NCI-H524 (cell line): ENCODE measurements at regions not wholly inside any gene's neighbourhood (a gene's known extent, or its start where the extent isn't known, plus 50 kb on each side); places are given as distances from the start of the nearest gene placed in this dataset.
"Not testable (repeated sequence)": the region's sequence is repeated elsewhere in the genome, so short reads cannot be mapped to it uniquely, and the experiment has no call there.

Experiments used
- DNase-seq, 2 experiments: peaks; one replicate each; lab custom pipeline; 2025; lab: John Stamatoyannopoulos, UW

DNA sequence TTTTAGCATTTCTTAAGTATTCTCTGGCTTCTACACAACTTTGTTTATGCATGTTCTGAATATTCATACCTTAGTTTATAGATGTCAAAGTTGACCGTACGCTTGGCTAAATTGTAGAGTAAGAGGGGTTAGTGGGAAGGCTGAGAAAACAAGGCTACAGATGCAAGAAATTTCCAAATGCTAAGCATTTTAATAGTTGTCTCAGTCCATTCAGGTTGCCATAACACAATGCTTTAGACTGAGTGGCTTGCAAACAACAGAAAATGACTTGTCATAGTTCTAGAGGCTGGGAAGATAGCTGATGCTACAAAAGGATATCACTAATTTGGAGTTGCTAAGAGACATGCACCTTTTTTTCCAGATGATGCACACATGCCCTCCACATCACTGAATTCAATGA is 53.0 kb upstream of the C1QTNF3 start:
- DNase-seq, result not testable (repeated sequence)

DNA sequence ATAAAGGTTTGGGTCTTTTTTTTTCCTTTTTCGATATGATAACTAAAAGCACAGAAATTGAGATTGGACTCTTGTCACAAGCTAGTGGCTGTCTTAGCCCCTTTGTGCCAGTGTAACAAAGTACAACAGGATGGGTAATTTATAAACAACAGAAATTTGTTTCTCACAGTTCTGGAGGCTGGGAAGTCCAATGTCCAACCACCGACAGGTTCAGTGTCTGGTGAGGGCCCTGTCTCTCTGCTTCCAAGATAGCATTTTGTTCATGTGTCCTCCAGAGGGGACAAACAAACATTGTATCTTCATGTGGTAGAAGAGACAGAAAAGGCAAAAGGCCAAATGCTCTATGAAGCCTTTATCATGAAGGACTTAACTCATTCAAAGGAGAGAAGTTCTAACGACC is 56.9 kb upstream of the C1QTNF3 start:
- not testable (repeated sequence) for DNase-seq

DNA sequence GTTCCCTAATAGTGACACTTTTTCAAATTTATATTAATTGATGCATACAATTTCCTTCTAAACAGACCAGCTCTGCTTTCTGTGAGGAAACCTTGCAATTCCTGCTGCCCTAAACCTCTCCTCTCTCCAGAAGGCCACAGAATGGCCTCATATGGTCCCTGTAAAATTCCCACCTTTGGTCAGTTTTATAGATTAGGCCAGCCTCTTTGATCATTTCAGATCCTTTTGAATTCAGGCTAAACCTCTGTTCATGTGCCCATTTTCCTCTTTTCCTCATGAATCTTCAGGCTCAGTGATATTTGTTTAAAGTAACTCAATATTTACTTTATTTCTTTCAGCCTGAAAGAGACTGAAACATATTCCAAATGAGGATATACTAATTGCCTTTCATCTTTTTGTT is 58.6 kb upstream of the C1QTNF3 start:
- not testable (repeated sequence) for DNase-seq

DNA sequence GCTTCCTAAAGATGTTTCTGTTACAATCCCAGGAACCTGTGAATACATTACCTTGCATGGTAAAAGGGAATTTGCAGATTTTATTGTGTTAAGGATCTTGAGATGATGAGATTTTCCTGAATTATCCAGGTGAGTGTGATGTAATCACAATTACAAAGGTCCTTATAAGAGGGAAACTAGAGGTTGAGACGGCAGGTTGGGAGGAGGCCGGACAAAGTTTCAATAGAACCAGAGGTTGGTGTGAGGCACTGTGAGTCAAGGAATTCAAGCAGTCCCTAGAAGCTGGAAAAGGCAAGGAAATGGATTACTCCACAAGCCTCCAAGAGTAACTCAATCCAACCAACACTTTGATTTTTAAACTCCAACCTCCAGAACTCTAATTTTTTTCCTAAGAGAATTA is 65.9 kb upstream of the C1QTNF3 start:
- not testable (repeated sequence) for DNase-seq

DNA sequence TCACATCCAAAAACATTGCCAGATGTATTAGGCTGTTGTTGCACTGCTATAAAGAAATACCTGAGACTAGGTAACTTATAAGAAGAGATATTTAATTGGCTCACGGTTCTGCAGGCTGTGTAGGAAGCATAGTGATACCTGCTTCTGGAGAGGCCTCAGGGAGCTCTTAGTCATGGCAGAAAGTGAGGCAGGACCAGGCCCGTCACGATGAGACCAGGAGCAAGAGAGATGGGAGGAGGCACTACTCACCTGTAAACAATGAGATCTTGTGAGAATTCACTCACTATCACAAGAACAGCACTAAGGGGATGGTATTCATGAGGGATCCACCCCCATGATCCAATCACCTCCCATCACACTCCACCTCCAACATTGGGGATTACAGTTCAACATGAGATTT is 81.3 kb upstream of the C1QTNF3 start:
- DNase-seq, result not testable (repeated sequence)

DNA sequence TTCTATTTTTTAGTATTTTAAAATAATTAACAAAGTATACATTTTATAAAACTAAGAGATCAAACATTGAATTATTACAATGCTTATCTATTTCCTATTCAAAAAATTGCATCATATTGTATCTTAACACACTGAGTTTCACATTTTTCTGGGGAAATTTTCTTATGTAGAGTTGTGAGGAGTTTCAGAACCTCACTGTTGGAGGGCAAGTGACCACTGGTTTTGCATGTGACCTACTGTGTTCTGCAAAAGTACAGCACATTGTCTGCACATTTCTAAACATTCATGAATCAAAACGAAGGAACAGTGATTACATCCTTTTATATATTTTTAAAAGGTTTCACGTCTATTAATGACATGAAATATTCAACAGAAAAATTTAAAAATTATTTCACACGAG is 82.3 kb upstream of the C1QTNF3 start:
- not testable (repeated sequence) for DNase-seq

DNA sequence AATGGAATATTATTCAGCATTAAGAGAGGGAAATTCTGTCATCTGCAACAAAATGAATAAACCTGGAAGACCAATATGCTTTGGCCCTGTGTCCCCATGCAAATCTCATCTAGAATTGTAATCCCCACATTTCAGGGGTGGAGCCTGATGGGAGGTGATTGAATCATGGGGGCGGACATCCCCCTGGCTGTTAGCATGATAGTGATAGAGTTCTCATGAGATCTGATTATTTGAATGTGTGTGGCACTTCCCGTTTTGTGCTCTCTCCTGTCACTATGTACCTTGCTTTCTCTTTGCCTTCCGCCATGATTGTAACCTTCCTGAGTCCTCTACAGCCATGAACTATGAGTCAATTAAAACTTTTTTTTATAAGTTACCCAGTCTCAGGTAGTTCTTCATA is 83.7 kb upstream of the C1QTNF3 start:
- not testable (repeated sequence) for DNase-seq

DNA sequence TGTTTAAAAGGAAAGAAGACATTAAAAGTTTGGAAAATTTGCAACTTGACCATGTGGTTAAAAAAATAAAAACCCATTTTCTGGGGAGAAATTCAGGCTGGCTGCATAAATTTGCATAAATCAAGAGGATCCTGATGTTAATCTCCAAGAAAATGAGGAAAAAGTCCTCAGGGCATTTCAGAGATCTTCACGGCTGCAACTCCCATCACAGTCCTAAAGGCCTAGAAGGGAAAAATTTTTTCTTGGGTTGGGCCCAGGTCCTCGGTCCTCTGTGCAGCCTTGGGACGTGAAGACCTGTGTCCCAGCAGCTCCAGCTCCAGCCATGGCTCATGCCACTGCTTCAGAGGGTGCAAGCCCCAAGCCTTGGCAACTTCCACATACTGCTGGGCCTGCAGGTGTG is 84.8 kb upstream of the C1QTNF3 start:
- DNase-seq, result not testable (repeated sequence)

DNA sequence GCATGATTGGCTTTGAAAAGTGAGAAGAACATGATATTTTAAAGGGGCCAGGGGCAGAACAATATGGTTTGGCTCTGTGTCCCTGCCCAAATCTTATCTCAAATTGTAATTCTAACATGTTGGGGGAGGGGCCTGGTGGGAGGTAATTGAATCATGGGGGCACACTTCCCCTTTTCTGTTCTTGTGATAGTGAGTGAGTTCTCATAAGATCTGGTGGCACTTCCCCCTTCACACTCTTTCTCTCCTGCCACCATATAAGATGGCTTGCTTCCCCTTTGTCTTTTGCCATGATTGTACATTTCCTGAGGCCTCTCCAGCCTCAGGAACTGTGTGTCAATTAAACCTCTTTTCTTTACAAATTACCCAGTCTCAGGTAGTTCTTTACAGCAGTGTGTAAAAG is 85.9 kb upstream of the C1QTNF3 start:
- not testable (repeated sequence) for DNase-seq

DNA sequence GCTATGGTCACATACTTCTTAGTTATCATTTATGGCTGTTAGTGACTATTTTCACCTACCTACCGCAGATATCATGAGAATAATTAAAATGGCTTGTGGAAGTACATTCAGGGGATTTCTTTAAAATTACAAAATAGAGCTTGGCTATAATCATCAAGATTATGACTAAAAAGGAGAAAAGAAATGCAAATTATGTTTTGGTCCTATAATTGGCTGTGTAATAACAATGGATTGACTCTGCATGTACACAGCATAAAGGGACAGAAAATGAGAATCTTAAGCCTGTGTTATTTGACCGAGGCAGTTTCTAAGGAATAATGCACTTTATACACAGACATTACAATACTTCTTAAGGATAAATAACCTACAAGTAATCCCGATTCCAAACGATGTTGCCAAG is 112.0 kb upstream of the C1QTNF3 start:
- DNase-seq, result not testable (repeated sequence)

DNA sequence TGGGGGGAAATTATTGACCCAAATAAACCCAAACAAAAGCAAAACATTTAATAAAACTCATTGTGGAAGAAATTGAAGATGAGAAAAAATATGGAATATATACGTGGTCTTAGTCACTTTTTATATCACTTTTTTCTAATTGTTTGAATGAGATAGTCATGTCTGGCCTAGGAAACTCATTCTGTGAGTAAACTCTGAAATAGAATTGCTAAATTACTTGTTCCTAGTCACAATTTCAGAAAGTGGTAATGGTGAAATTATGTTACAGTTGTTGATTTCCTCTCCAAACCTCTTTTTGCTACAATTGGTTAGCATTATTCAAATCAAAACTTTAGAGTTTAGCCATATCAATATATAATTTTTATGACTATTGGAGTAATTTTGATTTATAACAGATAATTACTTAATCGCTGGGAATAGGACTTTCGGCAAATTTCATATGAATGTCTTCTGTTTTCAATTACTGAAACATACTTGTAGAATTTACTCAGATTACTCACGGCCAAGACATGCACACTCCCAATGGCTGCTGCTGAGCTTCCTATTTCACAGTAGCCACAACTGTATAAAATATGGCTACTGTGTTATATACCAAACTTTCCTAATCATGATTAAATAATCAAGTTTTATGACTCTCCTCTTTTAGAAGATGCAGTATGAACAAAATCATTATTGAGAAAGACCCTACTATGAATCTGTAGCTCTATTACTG is 113.8 kb upstream of the C1QTNF3 start:
- not testable (repeated sequence) for DNase-seq

DNA sequence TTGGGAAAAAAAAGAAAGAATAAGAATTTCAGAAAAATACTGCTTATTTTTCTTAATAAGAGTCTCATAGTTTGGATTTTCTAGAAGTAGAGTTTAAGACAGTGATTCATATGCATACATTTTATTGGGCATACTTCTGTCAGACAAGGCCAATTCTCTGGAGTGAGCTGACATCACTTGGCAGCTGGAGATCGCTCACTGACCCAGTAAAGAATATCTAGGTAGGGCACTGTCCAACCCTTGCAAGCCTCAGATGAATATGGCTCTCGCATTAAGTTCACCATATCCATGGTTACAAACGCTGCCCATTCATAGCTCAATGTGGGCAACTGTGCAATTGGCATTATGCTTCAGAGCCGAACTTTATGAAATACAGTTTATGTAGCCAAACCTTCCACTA is 117.9 kb upstream of the C1QTNF3 start:
- not testable (repeated sequence) for DNase-seq

DNA sequence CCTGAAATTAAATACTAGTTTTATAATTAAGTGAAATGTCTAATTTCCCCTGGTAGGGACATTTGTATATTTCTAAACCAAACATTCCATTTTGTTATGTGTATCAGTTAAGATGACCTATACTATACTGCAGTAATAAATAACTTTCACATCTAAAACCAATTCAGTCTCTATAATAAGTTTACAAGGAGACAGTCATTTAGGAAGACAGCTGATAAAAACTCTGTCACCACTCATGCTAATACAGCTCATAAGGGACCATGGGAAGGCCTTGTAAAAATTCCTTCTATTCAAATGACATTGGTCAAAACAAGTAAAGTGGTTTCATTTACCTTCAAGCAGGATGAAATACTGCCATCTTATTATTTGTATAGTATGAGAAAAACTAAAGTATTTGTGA is 128.4 kb upstream of the C1QTNF3 start:
- DNase-seq, result not testable (repeated sequence)

DNA sequence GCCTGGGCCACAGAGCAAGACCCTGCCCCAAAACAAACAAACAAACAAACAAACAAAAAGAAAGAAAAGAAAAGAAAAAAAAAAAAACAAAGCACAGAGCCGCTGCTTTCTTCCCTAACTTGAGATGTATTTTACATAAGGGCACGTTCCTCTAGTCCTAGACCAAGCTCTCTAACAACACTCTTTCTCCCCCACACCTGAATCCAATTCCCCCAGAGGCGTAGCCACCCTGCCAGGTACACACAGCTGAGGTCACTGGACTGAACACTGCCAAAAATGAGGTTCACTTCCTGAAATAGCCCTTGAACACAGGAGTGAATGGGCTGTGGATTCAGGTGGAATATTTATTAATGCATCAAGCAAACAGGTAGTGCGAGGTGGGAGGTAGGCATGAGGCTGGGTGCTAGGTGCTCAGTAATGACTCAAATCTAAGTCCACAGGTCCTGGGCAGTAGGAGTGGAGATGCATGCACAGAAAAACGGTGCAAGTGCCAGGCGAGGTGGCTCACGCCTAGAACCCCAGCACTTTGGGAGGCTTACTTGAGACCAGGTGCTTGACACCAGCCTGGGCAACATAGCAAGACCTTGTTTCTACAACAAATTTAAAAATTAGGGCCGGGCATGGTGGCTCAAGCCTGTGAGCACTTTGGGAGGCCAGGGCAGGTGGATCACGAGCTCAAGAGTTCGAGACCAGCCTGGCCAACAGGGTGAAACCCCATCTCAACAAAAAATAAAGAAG is 136.6 kb upstream of the C1QTNF3 start:
- not testable (repeated sequence) for DNase-seq

DNA sequence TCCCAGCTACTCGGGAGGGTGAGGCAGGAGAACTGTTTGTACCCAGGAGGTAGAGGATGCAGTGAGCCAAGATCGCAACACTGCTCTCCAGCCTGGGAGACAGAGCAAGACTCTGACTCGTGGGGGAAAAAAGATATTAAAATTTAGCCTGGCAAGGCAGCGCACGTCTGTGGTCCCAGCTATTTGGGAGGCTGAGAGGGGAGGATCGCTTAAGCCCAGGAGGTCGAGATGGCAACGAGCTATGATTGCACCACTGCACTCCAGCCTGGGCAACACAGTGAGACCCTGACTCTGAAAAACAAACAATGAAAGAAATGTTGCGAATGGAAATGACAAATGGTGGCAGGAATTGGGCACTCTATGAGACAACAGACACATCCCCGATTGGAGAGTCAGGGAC is 137.2 kb upstream of the C1QTNF3 start:
- DNase-seq, result not testable (repeated sequence)

DNA sequence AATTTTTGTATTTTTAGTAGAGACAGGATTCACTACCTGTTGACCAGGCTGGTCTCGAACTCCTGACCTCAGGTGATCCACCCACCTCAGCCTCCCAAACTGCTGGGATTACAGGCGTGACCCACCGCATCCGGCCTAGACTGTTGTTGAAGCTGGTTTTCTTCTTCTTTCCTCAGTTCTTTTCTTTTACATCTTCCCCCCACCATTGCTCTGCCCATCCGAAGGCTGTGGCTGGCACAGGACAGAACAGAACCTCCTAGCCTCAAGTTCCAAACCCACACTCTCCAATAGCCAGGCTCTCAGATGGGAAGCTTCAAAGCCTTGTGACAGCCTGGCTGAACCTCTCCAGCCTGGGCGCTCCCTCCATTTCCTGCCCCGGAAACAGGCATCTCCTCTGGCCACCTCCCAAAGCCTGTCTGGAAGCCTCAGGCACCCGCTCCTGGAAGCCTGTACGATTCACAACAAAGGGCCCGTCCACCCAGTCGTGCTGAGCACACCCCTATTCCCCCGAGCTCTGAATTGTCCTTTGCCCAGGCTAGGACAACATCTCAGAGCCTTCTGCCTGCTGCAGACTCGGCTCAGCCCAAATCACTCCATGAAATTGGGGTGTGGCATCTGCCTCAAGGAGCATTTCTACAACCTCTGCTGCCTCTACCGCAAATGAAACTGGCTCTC is 138.1 kb upstream of the C1QTNF3 start:
- not testable (repeated sequence) for DNase-seq

DNA sequence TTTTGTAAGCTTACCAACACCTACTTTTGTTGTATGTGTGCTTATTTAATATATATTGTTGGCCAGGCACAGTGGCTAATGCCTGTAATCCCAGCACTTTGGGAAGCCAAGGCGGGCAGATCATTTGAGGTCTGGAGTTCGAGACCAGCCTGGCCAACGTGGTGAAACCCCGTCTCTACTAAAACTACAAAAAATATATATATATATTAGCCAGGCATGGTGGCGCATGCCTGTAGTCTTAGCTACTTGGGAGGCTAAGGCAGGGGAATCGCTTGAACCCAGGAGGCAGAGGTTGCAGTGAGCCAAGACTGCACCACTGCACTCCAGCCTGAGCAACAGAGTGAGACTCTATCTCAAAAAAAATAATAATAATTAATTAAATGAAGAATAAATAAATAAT is 142.0 kb upstream of the C1QTNF3 start:
- DNase-seq, result not testable (repeated sequence)

DNA sequence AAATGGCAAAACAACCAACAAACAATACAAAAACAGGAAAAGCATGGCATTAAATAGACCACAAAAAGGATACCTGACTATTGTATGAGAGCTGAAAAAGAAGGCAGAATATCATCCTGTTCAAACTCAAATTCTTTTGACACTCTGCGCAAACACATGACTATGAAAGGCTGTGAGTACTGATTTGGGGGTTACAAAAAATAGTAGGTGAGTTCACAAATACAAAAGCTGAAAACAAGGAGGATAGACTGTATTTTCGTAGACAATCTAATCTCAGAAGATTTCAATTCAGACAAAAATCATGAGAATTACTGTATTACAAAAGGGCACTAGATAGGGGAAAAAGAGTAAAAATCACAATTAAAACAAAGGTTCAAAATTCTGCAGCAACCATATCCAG is 142.6 kb upstream of the C1QTNF3 start:
- not testable (repeated sequence) for DNase-seq

DNA sequence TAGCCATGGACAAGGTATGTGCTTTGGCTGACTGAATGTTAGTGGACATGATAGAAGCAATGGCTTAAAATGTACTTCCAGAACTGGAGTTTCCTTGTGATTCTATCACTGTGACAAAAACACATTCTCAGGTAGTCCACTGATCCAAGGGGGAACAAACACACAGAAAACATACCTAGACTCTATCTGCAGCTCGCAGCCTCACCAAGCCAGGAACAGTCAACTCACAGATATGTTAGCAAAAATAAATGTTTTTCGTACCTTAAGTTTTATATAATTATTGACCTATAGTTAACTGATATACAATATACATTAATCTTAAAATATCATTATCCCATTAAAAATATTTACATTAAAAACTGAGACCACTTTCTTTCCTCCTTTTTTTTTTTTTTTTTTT is 143.1 kb upstream of the C1QTNF3 start:
- DNase-seq, result not testable (repeated sequence)

DNA sequence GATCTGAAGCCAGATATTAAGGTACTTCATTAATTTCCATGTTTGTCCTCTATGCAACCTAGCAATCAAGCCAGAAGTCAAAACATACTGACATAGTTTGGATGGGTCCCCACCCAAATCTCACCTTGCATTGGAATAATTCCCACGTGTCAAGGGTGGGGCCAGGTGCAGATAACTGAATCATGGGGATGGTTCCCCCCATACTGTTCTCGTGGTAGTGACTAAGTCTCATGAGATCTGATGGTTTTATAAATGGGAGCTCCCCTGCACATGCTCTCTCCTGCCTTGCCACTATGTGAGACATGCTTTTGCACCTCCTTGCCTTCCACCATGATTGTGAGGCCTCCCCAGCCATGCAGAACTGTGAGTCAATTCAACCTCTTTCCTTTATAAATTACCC is 143.9 kb upstream of the C1QTNF3 start:
- DNase-seq, result not testable (repeated sequence)

DNA sequence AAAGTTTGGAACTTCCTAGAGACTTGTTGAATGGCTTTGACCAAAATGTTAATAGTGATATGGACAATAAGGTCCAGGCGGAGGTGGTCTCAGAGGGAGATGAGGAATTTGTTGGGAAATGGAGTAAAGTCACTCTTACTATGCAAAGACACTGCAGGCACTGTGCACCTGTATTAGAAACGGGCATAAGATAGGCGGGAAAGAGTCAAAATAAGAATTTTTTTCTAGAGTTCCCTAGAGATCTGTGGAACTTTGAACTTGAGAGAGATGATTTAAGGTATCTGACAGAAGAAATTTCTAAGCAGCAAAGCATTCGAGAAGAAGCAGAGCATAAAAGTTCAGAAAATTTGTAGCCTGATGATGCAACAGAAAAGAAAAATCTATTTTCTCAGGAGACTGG is 144.4 kb upstream of the C1QTNF3 start:
- not testable (repeated sequence) for DNase-seq

DNA sequence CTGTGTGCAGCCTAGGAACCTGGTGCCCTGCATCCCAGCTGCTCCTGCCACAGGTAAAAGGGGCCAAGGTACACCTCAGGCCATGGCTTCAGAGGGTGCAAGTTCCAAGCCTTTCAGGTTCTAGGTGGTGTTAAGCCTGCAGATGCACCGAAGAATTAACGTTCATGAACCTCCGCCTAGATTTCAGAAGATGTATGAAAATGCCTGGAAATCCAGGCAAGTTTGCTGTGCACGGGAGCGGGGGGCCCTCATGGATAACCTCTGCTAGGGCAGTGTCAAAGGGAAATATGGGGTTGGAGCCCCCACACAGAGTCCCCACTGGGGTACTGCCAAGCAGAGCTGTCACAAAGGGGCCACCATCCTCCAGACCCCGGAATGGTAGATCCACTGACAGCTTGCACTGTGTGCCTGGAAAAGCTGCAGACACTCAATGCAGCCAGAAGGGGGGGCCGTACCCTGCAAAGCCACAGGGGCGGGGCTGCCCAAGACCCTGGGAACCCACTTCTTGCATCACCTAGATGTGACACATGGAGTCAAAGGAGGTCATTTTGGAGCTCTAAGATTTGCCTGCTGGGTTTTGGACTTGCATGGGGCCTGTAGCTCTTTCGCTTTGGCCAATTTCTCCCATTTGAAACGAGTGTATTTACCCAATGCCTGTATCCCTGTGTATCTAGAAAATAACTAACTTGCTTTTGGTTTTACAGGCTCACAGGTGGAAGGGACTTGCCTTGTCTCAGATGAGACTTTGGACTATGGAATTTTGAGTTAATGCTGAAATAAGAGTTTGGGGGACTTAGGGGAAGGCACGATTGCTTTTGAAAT is 145.2 kb upstream of the C1QTNF3 start:
- not testable (repeated sequence) for DNase-seq
